ENCODE measurements at regions not wholly inside any gene's neighbourhood (a gene's known extent, or its start where the extent isn't known, plus 50 kb on each side); places are given as distances from the start of the nearest gene placed in this dataset.
"Not testable (repeated sequence)": the region's sequence is repeated elsewhere in the genome, so short reads cannot be mapped to it uniquely, and the experiment has no call there.

- FAIRE-seq: no peak
Observed at GRCh38 chr7:80346704-80347103, 165.2 kb downstream of the GNAT3 start.

GRCh38 chr7:80335511-80336231, 176.2 kb downstream of the GNAT3 start:
- FAIRE-seq: no peak

DNA sequence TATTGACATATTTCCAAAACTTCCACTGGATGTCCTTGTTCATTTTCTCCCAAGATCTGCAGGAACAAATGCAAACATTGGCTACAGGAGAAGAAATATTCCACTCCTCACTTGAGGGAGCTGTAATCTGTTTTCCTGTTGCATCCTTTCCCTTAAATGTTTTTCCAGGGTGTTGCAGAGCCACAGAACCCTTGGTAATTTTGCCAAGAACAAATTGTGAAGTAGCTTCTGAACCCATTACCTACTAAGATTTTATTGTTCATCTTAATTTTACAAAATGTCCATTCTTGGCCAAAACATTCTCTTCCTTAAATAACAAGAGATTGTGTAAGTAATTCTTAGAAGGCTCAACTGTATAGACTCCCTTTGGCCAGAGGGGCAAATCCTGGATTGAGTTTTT, 177.0 kb downstream of the GNAT3 start:
- no peak for FAIRE-seq

- no peak for FAIRE-seq
Observed at GRCh38 chr7:80334196-80334595, 177.7 kb downstream of the GNAT3 start.

DNA sequence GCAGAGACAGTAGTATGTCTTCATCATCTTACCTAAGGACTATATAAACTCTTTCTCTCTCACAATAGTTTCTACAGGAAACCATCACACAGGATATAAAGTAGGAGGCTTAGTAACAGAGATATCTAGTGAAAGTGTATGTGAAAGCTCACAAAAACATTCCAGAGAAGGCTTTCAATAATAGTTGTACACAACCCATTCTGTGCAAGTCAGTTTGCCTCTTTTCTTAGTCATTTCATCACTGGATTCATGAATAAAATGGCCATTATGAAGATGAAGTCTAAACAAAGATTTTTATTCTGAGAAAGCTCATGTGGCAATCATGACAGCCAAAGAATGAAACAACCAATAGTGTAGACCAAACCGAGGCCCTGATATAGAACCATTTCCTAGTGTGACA, 178.8 kb downstream of the GNAT3 start:
- FAIRE-seq: no peak

DNA sequence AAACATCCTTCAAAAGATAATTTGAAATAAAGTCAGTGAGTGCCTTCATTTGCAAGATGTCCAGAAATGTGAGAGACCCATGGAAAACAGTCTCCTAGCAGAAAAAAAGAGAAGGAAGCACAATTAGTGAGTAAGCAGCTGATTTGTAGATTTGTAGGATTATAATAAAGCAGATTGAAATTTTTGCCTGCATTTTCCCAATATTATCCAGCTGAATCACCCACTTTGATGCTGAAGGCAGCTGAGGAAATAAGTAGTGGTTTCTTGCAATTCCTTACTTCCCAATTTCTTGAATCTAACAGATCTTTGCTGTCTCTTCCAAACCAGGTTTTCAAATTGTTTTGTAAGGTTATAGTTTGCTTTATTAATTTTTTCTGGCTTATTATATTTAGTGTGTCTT, 181.4 kb downstream of the GNAT3 start:
- FAIRE-seq: no peak

DNA sequence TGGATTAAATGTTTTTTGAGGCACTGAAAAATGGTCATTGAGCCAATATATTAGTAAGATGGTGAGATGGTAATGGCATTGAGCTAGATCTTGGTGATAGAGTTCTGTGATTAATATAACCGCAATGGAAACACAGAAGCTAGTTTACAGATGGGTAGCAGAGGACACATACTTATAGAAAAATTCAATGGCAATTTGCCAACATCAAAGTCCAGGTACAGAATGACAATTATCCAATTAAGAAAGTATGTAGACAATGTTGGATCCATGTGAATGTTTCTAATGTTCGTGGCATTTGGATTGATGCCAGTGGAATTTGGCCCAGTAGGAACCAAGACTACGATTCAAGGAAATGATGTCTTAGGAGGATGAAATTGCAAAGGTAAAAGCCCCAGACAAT, 187.8 kb downstream of the GNAT3 start:
- no peak for FAIRE-seq

DNA sequence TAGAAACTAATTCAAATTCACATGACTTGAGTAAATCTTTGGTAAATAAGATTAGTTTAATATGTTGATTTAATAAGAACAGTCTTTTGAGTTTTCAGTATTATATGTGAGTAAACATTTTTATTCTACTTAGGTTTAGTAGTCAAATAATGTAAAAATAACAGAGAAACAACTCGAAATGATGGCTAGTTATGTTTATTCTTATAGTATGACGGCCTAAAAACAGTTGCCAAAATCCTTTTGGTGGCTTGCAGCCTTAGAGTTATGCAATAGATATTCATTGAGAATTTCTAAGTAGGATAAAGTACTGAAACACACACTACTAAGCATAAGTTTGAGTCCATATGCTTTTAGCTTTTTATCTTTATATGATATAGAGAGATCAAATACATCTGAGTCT, 184.8 kb downstream of the GNAI1 start:
- FAIRE-seq: no peak

- no peak for FAIRE-seq
Observed at GRCh38 chr7:80318081-80318480, 183.4 kb downstream of the GNAI1 start.

DNA sequence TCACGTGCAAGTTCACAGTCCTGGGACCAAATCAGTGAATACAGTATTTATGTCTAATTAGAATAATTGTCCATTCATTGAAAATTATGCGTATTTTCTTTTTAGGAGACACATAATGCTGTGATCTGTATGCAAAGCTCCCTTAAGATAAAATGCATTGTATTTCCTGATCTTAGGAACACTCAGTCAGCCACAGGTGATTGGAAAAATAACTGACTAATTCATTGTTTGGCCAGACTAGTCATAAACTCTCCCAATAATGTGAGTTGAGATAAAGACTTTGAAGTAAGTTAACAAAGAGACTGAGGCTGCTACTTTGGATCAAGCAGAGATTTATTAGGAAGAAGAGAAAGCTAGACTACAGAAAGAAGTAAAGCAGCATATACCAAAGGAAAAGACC, 182.2 kb downstream of the GNAI1 start:
- no peak for FAIRE-seq

- FAIRE-seq: no peak
Observed at GRCh38 chr7:80313716-80314115, 179.1 kb downstream of the GNAI1 start.

GRCh38 chr7:80313067-80313626, 178.5 kb downstream of the GNAI1 start:
- no peak for FAIRE-seq

- FAIRE-seq: no peak
Observed at GRCh38 chr7:80312139-80312661, 177.6 kb downstream of the GNAI1 start.

- FAIRE-seq: no peak
Observed at GRCh38 chr7:80311313-80311712, 176.7 kb downstream of the GNAI1 start.

DNA sequence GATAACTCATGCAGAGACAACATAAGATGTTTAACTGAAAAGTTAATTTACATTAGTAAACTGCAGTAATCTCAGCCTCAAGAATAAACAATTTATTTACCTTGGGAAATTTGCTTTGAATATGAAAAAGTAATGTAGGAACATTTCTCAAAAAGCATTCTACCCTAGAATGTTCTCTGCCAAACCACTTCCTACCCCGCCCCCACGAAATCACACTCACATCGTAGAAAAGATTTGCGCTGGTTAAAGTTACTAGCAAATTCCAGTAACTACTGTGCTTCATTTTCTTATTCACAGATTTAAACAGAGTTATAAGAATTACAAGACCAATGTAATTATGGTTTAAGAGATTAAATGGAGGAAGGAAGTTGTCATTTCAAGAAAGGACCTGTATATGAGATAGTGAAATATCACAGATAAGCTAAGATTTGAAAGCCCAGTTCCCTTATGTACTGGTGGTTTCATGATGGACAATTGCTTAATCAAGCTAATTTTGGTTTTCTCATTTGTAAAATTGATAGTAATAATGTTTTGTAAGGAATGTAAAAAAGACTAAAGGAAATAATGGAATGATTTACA, 175.4 kb downstream of the GNAI1 start:
- no peak for FAIRE-seq

DNA sequence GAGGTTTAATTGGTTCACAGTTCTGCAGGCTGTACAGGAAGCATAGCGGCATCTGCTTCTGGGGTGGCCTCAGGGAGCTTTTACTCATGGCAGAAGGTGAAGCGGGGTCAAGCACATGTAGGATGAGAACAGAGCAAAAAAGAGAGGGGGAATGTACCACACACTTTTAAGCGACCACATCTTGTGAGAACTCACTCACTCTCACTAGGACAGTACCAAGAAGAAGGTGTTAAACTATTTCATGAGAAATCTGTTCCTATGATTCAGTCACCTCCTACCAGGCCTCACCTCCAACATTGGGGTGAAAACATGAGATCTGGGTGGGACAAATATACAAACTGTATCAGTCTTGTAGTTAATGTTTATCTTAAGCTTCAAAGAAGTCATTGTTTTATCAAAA, 174.7 kb downstream of the GNAI1 start:
- no peak for FAIRE-seq

- no peak for FAIRE-seq
Observed at GRCh38 chr7:80307227-80307856, 172.7 kb downstream of the GNAI1 start.

GRCh38 chr7:80303315-80303714, 168.7 kb downstream of the GNAI1 start:
- no peak for FAIRE-seq

GRCh38 chr7:80302636-80303035, 168.0 kb downstream of the GNAI1 start:
- no peak for FAIRE-seq

DNA sequence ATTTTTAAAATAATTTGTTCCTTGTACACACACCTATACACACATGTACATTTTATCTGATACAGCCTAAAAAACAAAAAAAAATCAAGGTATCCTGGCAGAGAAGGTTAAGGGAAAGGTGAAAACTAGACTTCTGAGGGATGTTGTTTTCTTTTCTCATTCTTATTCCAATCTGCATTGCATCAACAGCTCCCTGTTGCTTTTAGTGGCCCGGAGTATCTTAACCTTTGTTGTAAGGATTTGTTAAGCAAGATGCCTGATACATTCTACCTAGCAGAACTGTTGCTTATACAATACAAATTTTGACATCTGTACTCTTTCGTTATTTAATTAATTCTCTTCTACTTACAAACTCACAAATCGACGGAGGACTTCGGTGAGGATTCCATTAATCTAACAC, 167.4 kb downstream of the GNAI1 start:
- no peak for FAIRE-seq

- no peak for FAIRE-seq
Observed at GRCh38 chr7:80298201-80298600, 163.6 kb downstream of the GNAI1 start.

- no peak for FAIRE-seq
Observed at GRCh38 chr7:80294346-80294745, 159.7 kb downstream of the GNAI1 start.

DNA sequence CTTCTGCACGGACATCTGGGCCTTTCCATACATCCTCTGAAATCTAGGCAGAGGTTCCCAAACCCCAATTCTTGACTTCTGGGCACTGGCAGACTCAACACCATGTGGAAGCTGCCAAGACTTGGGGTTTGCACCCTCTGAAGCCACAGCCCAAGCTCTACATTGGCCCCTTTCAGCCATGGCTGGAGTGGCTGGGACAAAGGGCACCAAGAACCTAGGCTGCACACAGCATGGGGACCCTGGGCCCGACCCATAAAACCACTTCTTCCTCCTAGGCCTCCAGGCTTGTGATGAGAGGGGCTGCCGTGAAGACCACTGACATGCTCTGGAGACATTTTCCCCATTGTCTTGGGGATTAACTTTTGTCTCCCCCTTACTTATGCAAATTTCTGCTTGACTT, 158.0 kb downstream of the GNAI1 start:
- not testable (repeated sequence) for FAIRE-seq

Measured in G401.6 (cell line).